Raji (cell line): ENCODE measurements at regions not wholly inside any gene's neighbourhood (a gene's known extent, or its start where the extent isn't known, plus 50 kb on each side); places are given as distances from the start of the nearest gene placed in this dataset.

Experiments used
- POLR2A ChIP-seq: IDR thresholded peaks from 2 replicates; pipeline ENCODE4 v1.6.1; 2011; ENCODE audit warnings: low read depth, low read length, control low read depth; ENCODE audit not compliant: insufficient read depth

- TF ChIP-seq POLR2A = no peak
Measured at GRCh38 chr1:38201431-38201830, 154.8 kb upstream of the POU3F1 start.

- TF ChIP-seq POLR2A = no peak
Measured at GRCh38 chr1:38198621-38199020, 152.0 kb upstream of the POU3F1 start.

GRCh38 chr1:38198099-38198498, 151.5 kb upstream of the POU3F1 start:
- TF ChIP-seq POLR2A = no peak

DNA sequence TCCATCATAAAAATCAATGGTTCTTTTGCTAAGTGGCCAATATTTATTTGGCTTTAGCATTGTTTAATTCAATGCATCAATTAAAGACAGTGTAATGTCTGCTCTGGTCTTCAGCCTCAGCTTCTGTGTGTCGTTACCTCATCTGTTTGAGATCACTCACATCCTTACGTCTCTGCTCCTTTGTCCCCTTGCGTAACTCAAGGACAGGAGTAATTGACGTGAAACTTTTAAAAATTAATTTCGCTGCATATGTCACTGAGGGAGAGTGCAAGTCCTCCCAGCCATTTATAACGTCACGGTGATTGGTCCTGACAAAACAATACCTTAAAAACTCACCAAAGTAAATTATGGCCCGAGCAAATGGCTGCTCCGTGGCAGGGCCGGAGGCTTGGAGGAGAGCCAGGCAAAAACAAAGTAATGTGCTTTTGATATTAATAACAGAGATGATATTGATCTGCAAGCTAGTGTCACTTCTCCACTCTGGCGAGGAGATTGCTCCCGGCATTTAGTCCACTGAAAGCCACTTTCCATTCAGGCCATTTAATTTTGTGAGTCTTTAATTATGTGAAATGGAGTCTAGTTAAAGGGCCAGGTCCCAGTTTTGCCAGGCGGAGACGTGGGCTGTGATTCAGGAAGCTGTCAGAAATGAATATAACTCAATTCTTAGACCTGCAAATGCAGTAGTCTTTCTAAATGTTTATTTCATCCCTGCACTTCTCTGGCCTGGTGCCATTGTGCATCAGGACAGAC, 150.9 kb upstream of the POU3F1 start:
- TF ChIP-seq POLR2A = no peak

DNA sequence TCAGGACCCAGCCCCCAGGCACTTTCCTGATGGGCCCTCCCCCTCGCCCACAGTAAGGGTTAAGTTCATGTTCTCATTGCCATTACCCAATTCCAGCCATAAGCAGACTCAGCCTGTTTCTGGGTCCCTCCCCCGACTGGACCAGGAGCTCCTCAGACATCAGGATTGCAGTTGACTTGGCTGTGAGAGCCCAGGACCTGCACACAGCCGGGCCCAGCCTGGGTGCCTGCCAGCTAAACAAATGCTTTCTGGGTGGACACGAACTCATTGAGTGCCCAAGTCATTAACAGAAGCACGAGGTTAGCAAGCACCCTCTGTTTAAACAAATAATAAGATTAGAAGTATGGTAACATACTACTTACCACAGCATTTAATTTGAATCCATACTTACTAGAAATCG, 147.9 kb upstream of the POU3F1 start:
- TF ChIP-seq POLR2A = no peak

GRCh38 chr1:38193040-38193439, 146.4 kb upstream of the POU3F1 start:
- TF ChIP-seq POLR2A = no peak

- no peak for TF ChIP-seq POLR2A
Measured at GRCh38 chr1:38191461-38191860, 144.9 kb upstream of the POU3F1 start.

GRCh38 chr1:38190983-38191382, 144.4 kb upstream of the POU3F1 start:
- no peak for TF ChIP-seq POLR2A

GRCh38 chr1:38187552-38187951, 141.0 kb upstream of the POU3F1 start:
- no peak for TF ChIP-seq POLR2A

DNA sequence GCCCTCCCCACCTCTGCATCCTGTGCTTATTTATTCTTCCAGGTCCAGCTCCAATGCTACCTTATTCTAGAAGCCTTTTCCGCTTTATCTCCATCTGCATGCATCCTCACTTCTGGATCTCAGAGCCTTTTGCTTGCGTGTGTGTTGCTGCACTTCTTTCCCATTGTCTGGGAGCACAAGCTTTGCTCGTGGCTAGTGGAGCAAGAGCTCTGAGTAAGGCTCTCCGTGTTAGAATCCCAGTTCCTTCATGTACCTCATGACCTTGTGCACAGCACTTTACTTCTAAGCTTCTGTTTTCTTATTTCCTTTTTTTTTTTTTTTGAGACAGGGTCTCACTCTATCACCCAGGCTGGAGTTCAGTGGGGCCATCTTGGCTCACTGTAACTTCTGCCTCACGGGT, 140.0 kb upstream of the POU3F1 start:
- TF ChIP-seq POLR2A = no peak

DNA sequence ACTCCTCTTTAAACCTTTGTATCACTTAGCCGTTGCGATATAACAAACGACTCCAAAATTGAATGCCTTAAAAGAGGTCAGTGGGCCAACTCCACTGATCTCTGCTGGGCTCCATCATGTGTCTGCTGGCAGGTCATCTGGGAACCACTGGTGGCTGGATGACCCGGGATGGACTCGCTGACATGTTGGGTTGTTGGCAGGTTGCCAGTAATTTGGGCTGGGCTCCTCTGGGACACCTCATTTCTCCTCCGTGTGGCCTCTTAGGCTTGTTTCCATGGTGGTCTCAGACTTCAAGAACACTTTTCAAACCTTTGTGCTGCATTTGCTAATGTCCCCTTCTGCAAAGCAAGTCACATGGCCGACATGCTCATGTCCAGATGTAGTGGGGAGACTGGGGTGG, 139.3 kb upstream of the POU3F1 start:
- TF ChIP-seq POLR2A = no peak

GRCh38 chr1:38183747-38184146, 137.2 kb upstream of the POU3F1 start:
- no peak for TF ChIP-seq POLR2A

GRCh38 chr1:38183096-38183495, 136.5 kb upstream of the POU3F1 start:
- TF ChIP-seq POLR2A = no peak

DNA sequence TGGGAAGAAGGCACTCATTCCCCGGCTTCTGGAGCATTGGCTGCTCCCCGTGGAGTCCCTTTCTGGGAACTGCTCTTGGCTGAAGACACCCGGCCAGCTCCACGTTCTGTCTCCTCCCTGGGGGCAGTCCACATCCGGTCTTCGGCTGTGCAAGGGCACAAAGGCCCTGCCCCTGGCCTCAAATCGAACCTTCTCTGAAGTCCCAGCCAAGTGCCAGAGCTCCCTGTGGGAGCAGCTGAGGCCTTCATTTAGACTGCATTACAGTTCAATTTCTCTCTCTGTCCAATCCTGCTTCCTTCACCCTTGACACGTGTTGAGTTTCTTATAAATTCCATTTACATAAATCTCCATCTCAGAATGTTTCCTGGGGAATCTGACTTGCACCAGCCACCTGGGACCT, 132.9 kb upstream of the POU3F1 start:
- TF ChIP-seq POLR2A = no peak

DNA sequence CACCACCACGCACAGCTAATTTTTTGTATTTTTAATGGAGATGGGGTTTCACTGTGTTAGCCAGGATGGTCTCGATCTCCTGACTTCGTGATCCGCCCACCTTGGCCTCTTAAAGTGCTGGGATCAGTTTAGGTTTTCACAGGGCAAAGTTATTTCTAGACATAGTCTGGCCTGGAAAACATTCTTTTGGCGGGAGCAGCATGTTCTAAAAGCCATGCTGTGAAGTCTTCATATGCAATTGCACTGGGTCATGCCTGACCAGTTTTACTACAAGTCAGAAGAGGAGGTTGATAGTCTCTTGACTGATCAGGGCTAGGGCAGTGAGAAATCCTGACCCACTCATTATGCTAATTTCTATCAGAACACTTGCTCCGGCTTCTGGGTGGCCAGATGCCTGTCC, 131.6 kb upstream of the POU3F1 start:
- no peak for TF ChIP-seq POLR2A

- TF ChIP-seq POLR2A = no peak
Measured at GRCh38 chr1:38175121-38175520, 128.5 kb upstream of the POU3F1 start.

DNA sequence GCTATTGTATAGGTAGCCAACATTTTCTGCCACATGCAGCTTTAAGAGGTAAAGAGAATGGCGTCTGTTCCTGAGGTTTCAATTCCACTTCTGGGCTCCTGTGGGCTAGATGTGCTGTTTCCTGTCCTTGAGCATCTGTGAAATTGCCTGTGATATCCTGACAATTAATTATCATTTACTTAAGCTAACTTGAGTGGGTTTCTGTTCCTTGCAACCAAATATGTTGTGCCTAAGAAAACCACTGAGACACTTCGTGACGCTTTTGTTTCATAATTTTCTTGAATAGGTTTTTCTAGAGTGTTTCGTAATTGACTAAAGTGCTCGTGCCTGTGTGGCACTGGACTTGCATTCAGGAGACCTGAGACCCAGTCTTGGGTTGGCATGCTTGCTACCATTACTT, 127.3 kb upstream of the POU3F1 start:
- no peak for TF ChIP-seq POLR2A
